ENCODE measurements at regions not wholly inside any gene's neighbourhood (a gene's known extent, or its start where the extent isn't known, plus 50 kb on each side); places are given as distances from the start of the nearest gene placed in this dataset.
"Not testable (repeated sequence)": the region's sequence is repeated elsewhere in the genome, so short reads cannot be mapped to it uniquely, and the experiment has no call there.

DNA sequence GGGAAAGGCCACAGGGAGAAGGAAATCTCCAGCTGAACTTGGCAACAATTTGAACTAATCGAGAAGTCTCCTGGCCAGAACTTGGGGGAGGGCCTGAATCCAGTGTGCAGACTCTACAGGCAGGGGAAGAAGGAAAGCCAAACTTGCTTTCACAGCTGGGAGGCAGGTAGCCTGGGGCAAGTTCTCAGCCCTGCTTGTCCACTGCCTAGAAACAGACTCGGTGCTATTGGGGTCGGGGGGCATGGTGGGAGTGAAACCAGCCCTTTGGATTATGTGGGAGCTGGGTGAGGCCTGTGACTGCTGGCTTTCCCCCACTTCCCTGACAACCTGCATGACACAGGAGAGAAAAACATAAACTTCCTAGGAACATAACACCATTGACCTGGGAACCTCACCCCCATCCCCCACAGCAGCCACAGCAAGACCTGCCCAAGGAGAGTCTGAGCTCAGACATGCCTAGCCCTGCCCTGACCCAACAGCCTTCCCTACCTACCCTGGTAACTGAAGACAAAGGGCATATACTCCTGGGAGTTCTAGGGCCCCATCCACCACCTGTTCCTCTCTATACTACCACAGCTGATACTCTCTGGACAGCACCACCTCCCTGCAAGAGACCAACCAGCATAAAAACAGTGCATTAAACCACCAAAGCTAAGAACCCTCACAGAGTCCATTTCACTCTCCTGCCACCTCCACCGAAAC, 103.7 kb upstream of the MNS1 start:
- DNase-seq (ENCODE audit: low spot score) = no peak

DNA sequence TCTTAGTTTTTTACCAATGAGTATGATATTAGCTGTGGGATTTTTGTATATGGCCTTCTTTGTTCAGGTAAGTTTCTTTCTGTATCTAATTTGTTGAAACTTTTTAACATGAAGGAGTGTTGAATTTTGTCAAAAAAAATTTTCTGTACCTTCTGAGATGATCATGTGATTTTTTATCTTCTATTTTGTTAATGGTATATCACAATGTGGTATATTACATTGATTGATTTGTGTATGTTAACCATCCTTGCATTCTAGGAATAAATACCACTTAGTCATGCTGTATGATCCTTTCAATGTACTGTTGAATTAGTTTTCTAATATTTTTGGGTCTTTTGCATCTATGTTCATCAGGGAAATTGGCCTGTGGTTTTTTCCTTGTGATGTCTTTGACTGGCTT, 92.5 kb upstream of the MNS1 start:
- no peak for DNase-seq (ENCODE audit: low spot score)

DNA sequence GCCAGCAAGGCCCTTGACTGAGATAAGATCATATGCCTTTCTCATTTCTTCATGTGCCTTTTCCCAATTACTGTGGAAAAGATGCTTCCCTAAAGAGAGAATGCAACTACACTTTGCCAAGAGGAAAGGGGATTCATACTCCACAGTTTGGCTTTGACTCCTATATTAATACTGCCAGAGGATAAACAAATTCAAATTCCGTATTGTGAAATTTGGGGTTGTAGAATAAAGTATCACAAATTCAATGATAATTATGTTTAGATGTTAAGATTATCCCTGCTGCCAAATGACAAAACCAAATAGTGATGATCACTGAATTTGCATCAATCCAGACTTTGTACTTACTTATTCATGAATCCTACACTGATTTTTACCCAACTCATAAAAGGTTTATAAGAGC, 88.5 kb upstream of the MNS1 start:
- DNase-seq (ENCODE audit: low spot score) = no peak

DNA sequence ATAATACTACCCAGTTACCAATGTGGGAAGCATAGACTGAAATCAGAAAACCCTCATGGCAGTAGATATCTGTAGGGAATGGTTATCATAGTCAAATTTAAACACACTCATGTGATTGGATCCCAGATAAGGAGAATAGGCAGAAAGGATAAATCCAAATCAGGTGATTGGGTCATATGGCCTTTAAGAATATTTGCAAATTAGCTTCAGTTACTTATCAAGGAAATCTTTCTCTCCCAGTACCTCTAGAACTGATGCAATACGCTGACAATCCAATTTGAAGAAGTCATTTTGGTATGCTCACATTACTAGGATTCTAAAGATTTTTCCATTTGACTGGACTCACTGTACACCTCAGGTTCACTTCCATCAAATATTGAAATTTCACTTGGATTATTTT, 87.7 kb upstream of the MNS1 start:
- no peak for DNase-seq (ENCODE audit: low spot score)

DNA sequence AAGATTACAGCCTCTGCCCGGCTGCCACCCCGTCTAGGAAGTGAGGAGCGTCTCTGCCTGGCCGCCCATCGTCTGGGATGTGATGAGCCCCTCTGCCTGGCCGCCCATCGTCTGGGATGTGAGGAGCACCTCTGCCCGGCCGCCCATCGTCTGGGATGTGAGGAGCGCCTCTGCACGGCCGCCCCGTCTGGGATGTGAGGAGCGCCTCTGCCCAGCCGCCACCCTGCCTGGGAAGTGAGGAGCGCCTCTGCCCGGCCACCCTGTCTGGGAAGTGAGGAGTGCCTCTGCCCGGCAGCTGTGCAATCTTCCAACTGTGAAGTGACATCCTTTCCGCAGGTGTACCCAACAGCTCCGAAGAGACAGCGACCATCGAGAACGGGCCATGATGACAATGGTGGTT, 75.6 kb upstream of the MNS1 start:
- DNase-seq (ENCODE audit: low spot score) = not testable (repeated sequence)

DNA sequence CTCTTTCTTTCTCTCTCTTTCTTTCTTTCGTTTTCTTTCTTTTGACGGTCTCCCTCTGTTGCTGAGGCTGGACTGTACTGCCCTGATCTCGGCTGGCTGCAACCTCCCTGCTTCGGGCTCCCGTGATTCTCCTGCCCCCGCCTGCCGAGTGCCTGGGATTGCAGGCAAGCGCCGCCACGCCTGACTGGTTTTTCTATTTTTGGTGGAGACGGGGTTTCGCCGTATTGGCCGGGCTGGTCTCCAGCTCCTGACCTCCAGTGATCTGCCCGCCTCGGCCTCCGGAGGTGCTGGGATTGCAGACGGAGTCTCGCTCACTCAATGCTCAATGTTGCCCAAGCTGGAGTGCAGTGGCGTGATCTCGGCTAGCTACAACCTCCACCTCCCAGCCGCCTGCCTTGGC, 75.2 kb upstream of the MNS1 start:
- not testable (repeated sequence) for DNase-seq (ENCODE audit: low spot score)

DNA sequence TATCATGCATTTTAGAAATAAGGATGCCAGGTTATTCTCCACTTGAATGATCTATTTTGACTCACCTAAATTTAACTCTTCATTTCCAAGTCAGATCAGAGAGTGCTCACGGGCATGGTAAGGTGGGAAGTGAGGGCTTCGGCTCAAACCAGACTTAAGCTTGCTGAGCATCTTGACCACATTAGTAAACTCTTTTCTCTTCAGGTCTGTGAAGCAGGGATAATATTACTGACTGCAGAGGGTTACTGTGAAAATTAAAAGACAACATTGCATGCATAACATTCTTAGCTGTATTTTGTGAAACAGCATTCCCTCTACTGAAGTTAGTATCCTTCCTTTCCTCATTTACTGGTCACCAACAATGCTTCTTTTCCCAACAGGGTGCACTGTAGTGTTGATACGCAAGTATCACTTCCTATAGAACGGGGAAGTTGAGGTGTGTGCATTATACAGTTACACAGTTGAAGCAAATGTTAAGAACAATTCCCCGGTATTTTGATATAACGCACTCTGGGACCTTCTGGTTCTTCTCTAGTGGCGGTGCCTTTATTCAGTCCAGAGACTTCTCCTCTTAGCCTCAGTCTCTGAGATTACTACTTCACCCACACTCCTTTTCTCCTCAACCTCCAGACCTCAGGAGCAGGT, 74.1 kb upstream of the MNS1 start:
- DNase-seq (ENCODE audit: low spot score) = no peak

DNA sequence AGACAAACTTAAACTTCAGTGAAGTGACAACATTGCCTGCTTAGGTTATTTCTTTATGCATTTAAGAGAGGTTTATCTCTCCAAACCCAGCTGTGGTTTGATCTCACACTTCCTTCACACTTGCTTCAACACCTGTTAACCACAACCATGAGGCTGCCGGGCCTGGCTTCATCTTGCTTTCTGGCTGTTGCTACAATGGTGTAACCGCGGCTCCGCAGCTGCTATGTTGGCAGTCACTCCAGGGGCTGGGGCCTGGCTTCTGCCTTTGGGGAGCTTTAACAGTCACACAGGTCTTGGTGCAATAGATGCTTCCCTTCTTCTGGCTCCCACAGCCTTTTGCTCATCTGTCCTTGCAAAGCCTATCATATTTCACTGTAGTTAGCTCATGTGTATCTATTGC, 72.9 kb upstream of the MNS1 start:
- no peak for DNase-seq (ENCODE audit: low spot score)

DNA sequence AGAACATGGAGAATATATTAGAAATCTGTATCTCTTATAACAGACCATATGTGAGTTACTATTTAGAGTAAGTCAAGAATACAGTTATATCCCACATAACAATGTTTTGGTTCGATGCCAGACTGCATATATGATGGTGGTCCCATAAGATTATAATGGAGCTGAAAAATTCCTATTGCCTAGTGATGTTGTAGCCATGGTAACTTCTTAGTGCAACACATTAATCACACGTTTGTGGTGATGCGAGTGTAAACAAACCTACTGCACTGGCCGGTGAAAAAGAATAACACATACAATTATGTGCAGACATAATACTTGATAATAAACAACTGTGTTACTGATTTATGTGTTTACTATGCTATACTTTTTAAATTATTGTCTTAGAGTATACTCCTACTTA, 69.8 kb upstream of the MNS1 start:
- no peak for DNase-seq (ENCODE audit: low spot score)

DNA sequence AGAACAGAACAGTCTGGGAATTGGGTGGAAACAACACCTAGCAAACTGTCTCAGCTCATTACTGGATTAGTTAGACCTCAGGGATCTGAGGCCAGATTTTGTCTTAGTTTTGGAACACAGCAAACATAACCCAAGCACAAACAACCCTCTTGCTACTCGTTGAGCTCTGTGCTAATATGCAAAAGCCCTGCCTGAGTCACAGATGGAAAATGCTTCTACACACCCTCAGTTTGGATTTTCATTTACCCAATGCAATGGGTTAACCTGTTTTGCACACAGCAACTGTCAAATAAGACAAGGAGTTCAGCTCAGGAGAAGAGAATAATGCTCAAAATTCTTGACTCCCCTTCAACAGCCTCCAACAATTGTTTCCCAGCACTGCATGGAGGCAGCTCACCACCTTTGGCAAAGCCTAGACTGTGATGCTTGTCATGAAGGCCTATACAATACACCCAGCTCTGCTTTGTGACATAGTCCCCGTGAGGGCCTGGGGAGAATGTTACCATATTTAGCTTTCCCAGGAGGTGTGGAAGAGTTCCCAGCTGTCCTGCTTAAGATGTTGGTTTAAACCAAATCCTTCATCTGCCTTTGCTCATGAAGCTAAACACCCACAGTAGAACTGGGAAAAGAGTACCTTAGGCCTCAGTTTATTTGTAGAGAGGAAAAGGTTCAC, 68.9 kb upstream of the MNS1 start:
- DNase-seq (ENCODE audit: low spot score) = no peak

DNA sequence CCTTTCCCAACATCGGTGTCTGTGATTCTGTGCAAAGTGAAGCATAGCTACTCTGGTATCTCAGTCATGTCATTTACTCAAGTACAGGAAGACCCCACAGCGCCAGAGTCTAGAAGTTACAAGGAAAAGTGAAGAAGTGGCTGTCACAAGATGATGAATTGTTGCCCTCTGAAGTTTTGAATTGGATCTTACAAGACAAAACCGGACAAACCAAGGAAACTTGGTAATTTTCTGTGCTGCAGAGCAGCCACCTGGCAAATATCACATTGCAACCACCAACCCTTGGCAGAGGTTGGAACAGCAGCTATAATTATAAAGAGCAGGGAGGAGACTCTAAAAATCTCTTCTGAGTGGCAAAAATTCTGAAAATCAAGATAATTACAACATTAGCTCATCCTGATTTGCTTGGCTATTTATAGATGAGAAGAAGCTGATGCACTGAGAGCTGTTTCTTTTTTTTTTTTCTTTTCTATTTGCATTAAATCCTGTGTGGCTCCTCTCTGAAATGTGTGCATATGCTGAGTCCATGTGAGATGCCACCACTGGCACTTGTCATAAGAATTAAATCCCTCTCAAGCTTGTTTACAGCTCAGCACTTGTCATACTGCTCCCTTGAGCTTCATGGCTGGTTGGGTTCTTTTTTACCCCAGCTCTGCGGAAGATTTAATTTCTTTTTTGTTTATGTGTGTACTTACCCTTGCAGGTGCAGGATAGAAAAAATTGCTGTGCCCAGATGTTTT, 68.0 kb upstream of the MNS1 start:
- DNase-seq (ENCODE audit: low spot score) = peak; percentile 17

DNA sequence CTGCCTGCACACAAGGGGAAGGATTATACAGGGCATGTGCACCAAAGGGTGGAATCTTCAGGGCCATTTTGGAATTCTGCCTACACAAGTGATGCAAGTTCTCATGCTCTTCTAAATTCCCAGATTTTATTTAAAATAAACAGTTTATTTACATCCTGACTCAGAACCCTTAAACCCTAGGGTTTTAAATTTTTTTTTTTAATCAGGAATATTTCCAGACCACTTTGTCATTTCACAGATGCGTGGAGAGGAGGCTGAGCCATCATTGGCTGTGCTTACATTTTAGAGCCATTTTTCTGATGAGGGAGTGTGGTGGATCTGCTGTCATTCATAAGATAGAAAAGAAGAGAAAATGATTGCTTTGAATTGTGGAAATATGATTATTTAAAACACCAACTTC, 65.2 kb upstream of the MNS1 start:
- no peak for DNase-seq (ENCODE audit: low spot score)

DNA sequence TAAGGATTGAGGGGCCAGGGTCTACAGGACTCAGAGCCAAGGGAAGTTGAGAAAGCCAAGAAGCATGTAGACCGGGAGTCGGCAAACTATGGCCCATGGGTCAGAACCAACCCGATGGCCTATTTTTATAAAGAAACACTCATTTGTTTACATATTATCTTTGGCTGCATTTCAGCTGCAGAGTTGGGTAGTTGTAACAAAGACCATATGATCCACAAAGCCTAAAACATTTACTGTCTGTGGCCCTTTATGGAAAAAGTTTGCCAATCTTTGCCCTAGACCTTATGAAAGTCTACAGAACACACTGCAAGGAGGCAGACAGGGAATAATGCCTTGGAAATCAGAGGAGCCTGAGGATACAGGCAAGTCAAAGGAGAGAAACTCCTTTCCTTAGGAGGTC, 63.2 kb upstream of the MNS1 start:
- DNase-seq (ENCODE audit: low spot score) = no peak

DNA sequence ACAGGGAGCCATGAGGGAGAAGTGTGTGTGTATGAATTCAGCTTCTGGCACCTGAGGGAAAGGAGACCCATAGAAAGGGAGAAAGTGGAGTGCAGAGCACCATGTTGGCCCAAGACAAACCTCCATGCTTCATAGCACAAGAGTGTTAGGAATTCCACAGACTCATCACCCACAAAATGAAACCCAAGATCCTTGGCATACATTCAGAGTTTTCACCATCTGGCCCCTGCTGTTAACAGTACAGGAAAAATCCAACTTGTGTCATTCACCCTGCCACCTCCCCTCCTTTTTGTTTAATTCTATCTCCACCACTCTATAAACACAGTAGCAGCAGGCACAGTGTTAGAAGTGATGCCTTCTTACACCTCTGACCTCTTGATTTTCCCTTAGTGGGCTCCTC, 60.0 kb upstream of the MNS1 start:
- no peak for DNase-seq (ENCODE audit: low spot score)

DNA sequence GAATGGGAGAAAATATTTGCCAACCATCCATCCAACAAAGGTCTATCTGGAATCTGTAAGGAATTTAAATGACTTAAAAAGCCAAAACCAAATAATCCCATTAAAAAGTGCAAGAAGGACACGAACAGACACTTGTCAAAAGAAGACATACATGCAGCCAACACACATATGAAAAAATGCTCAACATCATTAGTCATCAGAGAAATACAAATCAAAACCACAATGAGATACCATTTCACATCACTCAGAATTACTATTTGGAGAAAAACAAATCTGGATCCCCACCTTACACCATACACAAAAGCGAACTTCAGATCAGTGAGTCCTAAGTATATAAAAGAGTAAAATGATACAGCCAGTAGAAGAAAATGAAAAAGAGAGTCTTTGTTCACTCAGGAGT, 58.6 kb upstream of the MNS1 start:
- no peak for DNase-seq (ENCODE audit: low spot score)

DNA sequence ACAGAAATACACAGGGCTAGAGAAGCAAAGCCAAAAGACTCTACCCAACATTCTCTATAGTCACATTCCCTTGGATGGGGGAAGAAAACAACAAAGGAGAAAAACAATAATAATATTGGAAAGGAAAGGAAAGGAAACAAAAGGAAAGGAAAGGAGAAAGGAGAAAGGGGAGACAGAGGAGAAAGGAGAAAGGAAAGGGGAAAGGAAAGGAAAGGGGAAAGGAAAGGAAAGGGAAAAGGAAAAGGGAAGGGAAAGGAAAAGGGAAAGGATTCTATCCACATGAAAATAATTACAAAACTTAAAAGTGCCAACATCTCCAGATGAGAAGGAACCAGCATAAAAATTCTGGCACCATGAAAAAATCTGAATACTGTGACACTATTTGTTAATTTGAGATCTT, 54.1 kb upstream of the MNS1 start:
- no peak for DNase-seq (ENCODE audit: low spot score)
